HG03175 (cell line): ENCODE measurements at regions not wholly inside any gene's neighbourhood (a gene's known extent, or its start where the extent isn't known, plus 50 kb on each side); places are given as distances from the start of the nearest gene placed in this dataset.
"Not testable (repeated sequence)": the region's sequence is repeated elsewhere in the genome, so short reads cannot be mapped to it uniquely, and the experiment has no call there.

ENCODE experiments used
- ATAC-seq: cut with Tn5 transposase; IDR thresholded peaks from one replicate; pipeline ENCODE4 v1.9.1; 2021; ENCODE audit warnings: mild to moderate bottlenecking, moderate library complexity; ENCODE audit not compliant: unreplicated experiment

GRCh38 chr6:111925296-111925695 lies 52.0 kb upstream of the FYN start:
- ATAC-seq, result no peak

GRCh38 chr6:111926731-111927302 lies 53.6 kb upstream of the FYN start:
- ATAC-seq, result no peak

GRCh38 chr6:111927321-111927720 lies 54.1 kb upstream of the FYN start:
- no peak for ATAC-seq

GRCh38 chr6:111928139-111928538 lies 54.9 kb upstream of the FYN start:
- ATAC-seq, result no peak

- not testable (repeated sequence) for ATAC-seq
Measured at GRCh38 chr6:111934611-111935010, 61.4 kb upstream of the FYN start.

GRCh38 chr6:111936718-111937117 lies 63.5 kb upstream of the FYN start:
- no peak for ATAC-seq

- ATAC-seq, result no peak
Measured at GRCh38 chr6:111938710-111939109, 65.5 kb upstream of the FYN start.

- ATAC-seq, result no peak
Measured at GRCh38 chr6:111939902-111940301, 66.7 kb upstream of the FYN start.

- no peak for ATAC-seq
Measured at GRCh38 chr6:111940801-111941200, 67.5 kb upstream of the FYN start.

- ATAC-seq, result no peak
Measured at GRCh38 chr6:111941686-111942330, 68.6 kb upstream of the FYN start.

- ATAC-seq, result no peak
Measured at GRCh38 chr6:111942561-111942960, 69.3 kb upstream of the FYN start.

- ATAC-seq, result no peak
Measured at GRCh38 chr6:111943266-111943665, 70.0 kb upstream of the FYN start.

- ATAC-seq, result no peak
Measured at GRCh38 chr6:111943726-111944125, 70.5 kb upstream of the FYN start.

GRCh38 chr6:111944541-111944940 lies 71.3 kb upstream of the FYN start:
- ATAC-seq, result no peak

- ATAC-seq, result no peak
Measured at GRCh38 chr6:111949546-111949945, 76.3 kb upstream of the FYN start.

GRCh38 chr6:111949984-111950383 lies 76.7 kb upstream of the FYN start:
- not testable (repeated sequence) for ATAC-seq

GRCh38 chr6:111950661-111951496 lies 77.6 kb upstream of the FYN start:
- no peak for ATAC-seq

GRCh38 chr6:111951497-111952085 lies 78.3 kb upstream of the FYN start:
- no peak for ATAC-seq

GRCh38 chr6:111952274-111952673 lies 79.0 kb upstream of the FYN start:
- ATAC-seq, result no peak

GRCh38 chr6:111952821-111953540 lies 79.7 kb upstream of the FYN start:
- ATAC-seq, result no peak

- no peak for ATAC-seq
Measured at GRCh38 chr6:111956098-111956497, 82.8 kb upstream of the FYN start.
